NCI-H128 (cell line): ENCODE measurements at regions not wholly inside any gene's neighbourhood (a gene's known extent, or its start where the extent isn't known, plus 50 kb on each side); places are given as distances from the start of the nearest gene placed in this dataset.

Source experiments
- DNase-seq: peaks from one replicate; lab custom pipeline; 2025; ENCODE audit not compliant: unreplicated experiment; lab: John Stamatoyannopoulos, UW

DNA sequence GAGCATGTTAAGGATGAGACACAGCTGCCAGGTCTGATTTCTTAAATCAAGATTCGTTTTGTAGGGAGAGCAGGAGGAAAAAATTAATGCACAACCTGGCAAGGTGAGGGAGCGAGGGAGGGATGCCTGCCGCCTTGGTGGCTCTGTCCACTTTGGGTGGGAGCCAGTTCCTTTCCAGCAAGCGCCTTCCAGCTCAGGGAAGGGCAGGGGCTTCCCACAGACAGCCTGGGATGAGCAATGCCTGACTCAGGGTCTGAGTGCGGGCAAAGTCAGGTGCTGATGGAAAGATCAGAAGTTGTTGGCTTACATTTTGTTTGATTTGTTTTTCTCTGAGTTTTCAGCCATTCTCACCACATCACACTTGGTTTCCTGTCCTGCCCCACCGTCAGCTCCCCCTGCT is 220.7 kb downstream of the ENGASE start:
- no peak for DNase-seq

GRCh38 chr17:79294459-79295071 is 219.9 kb downstream of the ENGASE start:
- DNase-seq, result no peak

- DNase-seq, result no peak
These were observed 217.9 kb downstream of the ENGASE start for GRCh38 chr17:79292501-79292900.

DNA sequence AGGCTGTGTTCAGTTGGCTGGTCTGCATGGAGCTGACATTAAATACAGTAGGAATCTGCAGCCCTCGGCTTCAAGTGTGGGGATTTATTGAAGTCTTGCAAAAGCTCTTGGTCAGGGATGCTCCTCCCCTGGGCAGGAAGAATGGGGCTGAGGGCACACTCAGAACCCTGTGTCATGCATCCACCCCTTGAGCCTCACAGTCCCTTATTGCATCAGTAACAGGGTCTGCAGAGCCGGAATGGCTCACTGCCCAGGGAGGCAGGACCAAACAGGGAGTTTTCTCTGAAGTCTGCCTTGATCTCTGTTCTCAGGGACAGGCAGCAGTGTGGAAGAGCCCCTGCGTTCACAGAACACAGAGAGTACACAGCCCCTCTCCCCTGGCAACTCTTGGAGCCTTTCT is 216.8 kb downstream of the ENGASE start:
- DNase-seq, result no peak

GRCh38 chr17:79290726-79291125 is 216.1 kb downstream of the ENGASE start:
- no peak for DNase-seq

- DNase-seq, result no peak
These were observed 214.3 kb downstream of the ENGASE start for GRCh38 chr17:79288950-79289349.

DNA sequence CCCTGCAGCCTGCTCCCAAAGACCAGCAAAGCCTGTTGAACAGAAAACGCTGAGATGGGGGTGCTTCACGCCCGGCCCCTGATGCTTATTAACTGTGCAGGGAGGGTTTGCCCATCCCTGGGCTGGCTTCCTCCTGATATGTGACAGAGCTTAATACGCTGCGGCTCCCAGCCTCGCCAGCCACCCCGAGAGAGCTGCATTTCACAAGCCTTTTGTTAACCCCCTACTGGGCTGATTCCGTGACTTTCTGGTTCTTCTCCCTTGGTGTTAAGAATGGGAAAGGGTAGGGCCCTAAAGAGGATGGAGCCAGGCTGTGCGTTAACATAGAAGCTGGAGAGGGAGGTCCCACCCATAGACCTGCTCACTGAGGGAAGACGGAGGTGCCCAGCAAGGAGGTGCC is 211.8 kb downstream of the ENGASE start:
- DNase-seq, result no peak

DNA sequence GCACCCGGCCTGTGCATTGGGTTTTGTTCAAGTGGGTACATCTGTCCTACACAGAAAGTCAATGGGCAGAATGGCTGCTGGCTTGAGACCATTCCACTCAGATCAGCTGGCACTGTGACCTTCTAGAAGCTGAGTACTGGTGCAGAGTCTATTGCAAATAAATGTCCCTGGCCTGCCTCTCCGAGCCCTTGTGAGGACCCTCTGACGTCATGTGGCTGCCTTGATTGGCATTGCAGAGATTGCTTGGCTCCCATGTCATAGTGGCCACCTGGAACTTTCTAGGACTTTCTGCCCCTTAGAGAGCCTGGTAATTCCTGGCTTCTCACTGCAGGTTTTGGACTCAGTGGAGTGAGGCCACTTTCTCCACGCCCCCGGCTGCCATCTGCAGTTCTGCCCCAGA is 211.3 kb downstream of the ENGASE start:
- DNase-seq, result no peak

DNA sequence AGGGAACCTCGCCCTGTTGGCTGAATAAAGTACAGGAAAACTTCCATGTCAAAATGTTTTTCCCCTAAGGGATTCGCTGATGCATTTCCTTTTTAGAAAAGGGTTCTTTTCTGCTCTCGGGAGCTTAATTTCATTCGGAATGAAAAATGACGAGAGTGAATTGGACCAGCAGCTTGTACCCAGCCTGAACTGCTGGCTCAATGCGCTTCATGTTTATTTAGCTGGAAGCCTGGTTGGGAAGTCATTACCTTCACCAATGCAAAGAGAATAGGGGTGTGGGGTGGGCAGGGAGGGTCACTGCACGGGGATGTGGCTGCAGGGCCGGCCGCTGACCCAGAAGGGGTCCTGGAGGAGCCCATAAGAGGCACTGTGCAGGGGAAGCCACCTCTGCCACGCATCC is 207.7 kb downstream of the ENGASE start:
- DNase-seq, result no peak

DNA sequence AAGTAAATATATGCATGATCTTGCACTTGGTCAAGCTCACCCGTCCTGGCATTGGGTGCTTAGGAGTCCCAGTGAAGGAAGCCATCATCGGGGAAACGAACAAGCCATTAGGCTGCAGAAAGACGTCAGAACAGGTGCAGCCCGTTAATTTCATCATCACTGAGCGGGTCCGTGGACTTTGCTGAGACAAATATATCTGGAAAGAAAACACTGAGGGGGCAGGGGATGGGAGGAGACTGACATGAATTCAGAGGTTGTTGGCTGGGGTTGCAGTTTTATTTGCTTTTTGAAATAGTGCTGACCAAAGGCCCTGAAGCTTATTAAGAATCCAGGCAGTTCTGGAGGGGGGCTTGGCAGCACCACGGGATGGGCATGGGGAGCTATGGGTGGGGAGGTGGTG is 207.2 kb downstream of the ENGASE start:
- no peak for DNase-seq

DNA sequence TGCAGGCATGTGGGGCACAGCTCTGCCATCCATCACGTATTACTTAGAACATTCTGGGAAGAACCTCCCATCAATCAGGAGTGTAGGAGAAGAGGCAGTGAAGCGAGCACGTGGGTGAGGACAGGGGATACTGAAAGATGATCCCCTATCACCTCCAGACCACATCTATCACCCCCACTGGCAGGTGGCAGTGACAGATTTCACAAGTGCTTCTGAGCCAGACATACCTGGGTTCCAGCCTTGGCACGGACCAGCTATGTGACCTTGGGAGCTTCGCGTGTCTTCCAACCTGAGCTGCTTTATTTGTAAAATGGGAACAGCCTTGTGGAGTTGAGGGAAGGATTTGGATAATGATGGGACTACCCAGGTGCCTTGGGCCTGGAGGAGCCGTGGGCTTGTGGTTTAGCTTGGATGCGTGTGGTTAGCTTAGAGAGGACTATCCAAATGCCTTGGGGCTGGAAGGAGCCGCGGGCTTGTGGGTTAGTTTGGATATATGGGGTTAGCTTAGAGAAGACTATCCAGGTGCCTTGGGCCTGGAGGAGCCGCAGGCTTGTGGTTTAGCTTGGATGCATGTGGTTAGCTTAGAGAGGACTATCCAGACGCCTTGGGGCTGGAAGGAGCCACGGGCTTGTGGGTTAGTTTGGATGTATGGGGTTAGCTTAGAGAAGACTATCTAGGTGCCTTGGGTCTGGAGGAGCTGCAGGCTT is 206.4 kb downstream of the ENGASE start:
- no peak for DNase-seq

DNA sequence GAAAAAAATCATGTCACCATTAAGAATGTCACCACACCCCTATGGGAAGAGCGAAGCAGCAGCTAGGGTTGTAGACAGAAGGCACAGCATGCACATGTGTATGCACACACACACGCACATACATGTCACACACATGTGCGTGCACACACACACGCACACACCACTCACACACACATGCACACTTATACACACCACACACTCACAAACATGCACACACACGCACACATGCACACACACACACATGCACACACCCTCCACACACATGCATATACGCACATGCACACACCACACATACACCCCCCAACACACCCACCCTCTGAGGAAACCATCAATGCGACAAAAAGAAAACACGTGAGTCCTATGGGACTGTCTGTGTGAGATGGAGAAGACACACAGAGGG is 205.4 kb downstream of the ENGASE start:
- DNase-seq, result no peak

- DNase-seq, result no peak
These were observed 204.7 kb downstream of the ENGASE start for GRCh38 chr17:79279320-79279719.

DNA sequence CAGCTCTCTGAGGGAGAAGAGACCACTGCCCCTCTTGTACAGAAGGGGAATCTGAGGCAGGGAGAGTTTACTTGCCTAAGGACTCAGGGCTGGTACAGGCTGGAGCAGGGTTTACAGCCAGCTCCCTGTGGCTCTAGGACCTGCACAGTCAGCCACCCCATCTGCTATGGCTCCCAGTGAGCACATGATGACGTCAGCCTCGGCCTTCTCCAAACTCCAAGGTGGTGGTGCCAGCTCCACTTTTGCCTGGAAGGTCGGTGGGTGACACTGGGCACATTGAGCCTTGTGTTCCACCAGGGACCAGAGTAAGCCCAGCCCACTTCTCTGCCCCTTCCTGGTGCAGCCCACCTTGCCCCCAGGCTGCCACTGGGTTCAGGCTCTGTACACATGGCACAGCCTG is 202.2 kb downstream of the ENGASE start:
- no peak for DNase-seq

- DNase-seq, result no peak
These were observed 199.0 kb downstream of the ENGASE start for GRCh38 chr17:79273660-79274059.

- no peak for DNase-seq
These were observed 198.1 kb downstream of the ENGASE start for GRCh38 chr17:79272666-79273219.

DNA sequence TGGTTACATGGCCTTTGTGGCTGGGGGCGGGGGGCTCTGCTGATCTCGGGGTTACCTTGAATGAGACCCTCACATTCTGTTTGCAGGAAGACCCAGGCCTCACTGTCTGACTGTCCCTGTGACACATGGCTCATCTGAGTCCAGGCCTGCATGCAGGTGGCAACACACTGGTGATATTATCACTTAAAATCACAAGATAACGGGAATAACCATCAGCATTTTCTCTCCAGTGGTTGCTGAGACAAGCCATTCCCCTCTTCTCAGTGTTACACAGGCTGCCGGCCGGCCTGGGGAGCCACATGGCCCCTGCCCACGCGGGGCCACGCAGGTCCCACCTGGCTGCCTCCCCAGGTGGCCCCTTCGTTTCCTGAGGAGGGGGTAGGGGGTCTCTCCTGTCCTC is 197.6 kb downstream of the ENGASE start:
- DNase-seq, result no peak

DNA sequence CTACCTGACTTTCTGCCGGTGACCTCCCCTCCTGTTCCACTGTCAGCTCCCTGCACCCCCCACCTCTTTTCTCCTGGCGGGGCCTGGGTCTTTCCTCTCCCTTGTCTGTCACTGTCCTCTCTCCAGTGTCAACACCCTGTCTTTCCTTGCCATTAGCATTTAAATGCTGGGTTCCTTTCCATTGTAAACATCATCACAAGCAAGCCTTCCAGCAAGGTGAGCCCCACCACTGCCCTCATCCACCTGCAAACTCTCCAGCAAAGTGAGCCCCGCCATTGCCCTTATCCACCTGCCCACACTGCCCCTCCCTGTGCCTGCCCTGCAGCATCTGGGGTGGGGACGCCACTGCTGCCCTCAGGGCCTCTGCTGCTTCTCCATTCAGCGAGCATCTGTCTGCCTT is 195.0 kb downstream of the ENGASE start:
- no peak for DNase-seq

DNA sequence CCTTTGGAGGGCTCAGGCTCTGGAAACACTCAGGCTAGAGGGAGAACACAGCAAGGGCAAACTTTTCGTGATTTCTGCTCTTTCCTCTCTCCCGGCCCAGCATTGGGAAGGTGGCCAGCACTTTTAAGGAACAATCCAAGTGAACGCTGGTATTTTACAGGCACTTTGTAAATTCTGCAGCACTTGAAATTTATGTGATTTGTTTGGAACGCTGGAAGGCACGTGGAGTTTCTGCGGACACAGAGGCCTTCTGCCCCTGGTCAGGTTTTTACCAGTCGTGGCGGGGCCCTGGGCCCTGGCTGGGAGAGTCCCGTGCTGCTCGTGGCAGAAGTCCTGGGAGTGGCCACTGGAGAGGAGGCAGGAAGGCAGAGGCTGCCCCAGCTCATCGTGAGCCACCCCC is 188.6 kb downstream of the ENGASE start:
- no peak for DNase-seq

DNA sequence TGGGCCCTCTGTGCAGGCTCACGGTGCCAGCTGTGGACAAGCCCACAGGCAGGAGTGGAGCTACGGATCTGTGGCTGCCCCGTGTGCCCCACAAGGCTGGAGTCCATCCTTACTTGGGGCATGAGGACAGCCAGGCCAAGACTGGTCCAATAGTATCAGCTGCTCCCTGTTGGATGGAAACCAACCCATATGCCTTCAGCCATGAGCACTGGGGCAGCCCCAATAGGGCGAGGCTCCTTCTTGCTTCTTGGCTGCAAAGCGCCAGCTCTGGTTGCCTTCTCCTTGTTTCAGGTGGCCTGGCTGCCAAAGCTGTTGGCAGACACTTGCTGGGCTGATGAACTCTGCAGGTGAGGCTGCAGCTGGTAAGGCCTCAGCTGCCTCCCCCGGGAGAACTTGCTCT is 188.0 kb downstream of the ENGASE start:
- DNase-seq, result no peak

- DNase-seq, result no peak
These were observed 186.9 kb downstream of the ENGASE start for GRCh38 chr17:79261355-79262072.

- no peak for DNase-seq
These were observed 184.2 kb downstream of the ENGASE start for GRCh38 chr17:79258843-79259242.
